GM19324 (cell line): ENCODE measurements at regions not wholly inside any gene's neighbourhood (a gene's known extent, or its start where the extent isn't known, plus 50 kb on each side); places are given as distances from the start of the nearest gene placed in this dataset.

Experiments used
- ATAC-seq: cut with Tn5 transposase; IDR thresholded peaks from one replicate; pipeline ENCODE4 v1.9.1; 2021; ENCODE audit warnings: mild to moderate bottlenecking, moderate library complexity; ENCODE audit not compliant: unreplicated experiment, low FRiP score

- no peak for ATAC-seq
These were observed 199.5 kb upstream of the SALL3 start for GRCh38 chr18:78779996-78780718.

GRCh38 chr18:78780719-78781600 lies 198.7 kb upstream of the SALL3 start:
- no peak for ATAC-seq

- no peak for ATAC-seq
These were observed 198.0 kb upstream of the SALL3 start for GRCh38 chr18:78781601-78781960.

GRCh38 chr18:78782951-78783563 lies 196.6 kb upstream of the SALL3 start:
- no peak for ATAC-seq

- ATAC-seq = no peak
These were observed 196.1 kb upstream of the SALL3 start for GRCh38 chr18:78783564-78783960.

GRCh38 chr18:78784861-78785260 lies 194.8 kb upstream of the SALL3 start:
- ATAC-seq = no peak

GRCh38 chr18:78785706-78786105 lies 193.9 kb upstream of the SALL3 start:
- no peak for ATAC-seq

GRCh38 chr18:78786776-78787175 lies 192.8 kb upstream of the SALL3 start:
- no peak for ATAC-seq

GRCh38 chr18:78787751-78788150 lies 191.9 kb upstream of the SALL3 start:
- no peak for ATAC-seq

GRCh38 chr18:78788161-78788560 lies 191.5 kb upstream of the SALL3 start:
- no peak for ATAC-seq

- ATAC-seq = no peak
These were observed 189.8 kb upstream of the SALL3 start for GRCh38 chr18:78789850-78790249.

- ATAC-seq = no peak
These were observed 189.1 kb upstream of the SALL3 start for GRCh38 chr18:78790511-78790910.

- no peak for ATAC-seq
These were observed 188.7 kb upstream of the SALL3 start for GRCh38 chr18:78790960-78791359.

GRCh38 chr18:78792094-78792493 lies 187.5 kb upstream of the SALL3 start:
- ATAC-seq = no peak

- ATAC-seq = no peak
These were observed 186.9 kb upstream of the SALL3 start for GRCh38 chr18:78792736-78793135.

- ATAC-seq = no peak
These were observed 186.1 kb upstream of the SALL3 start for GRCh38 chr18:78793313-78794070.

- ATAC-seq = no peak
These were observed 185.6 kb upstream of the SALL3 start for GRCh38 chr18:78794071-78794430.

GRCh38 chr18:78796693-78797455 lies 182.7 kb upstream of the SALL3 start:
- no peak for ATAC-seq

- ATAC-seq = no peak
These were observed 182.1 kb upstream of the SALL3 start for GRCh38 chr18:78797499-78797898.
